B cell (primary cell): ENCODE measurements at regions not wholly inside any gene's neighbourhood (a gene's known extent, or its start where the extent isn't known, plus 50 kb on each side); places are given as distances from the start of the nearest gene placed in this dataset.

ENCODE experiments used
- ATAC-seq: fragments of 200-7000 bp; cut with Tn5 transposase; one replicate; pipeline ENCODE4 v1.10.0; 2021; ENCODE audit warnings: low read depth, mild to moderate bottlenecking, moderate number of reproducible peaks, moderate library complexity
- CTCF ChIA-PET: fragments of 350-600 bp; sonication (Branson Sonifier 250); formaldehyde crosslinking; loops from one replicate; lab custom pipeline; 2021; ENCODE audit warnings: antibody characterized with exemption, inconsistent platforms; lab: Charles Lee
- POLR2A ChIA-PET: fragments of 350-600 bp; sonication (Branson Sonifier 250); formaldehyde crosslinking; loops from one replicate; lab custom pipeline; 2021; ENCODE audit warnings: antibody characterized with exemption; lab: Charles Lee
- DNase-seq: peaks from one replicate; pipeline ENCODE4 v3.0.0; 2013
- H2AFZ ChIP-seq: 2 replicates; pipeline ENCODE4 v1.6.1; 2012; ENCODE audit warnings: mild to moderate bottlenecking, low read depth, low read length; ENCODE audit not compliant: insufficient read depth, poor library complexity, severe bottlenecking
- H3K27ac ChIP-seq, 2 donors: 1 replicate in 1 of 2; 2 replicates in 1 of 2; pipeline ENCODE4 v1.5.1; 2012 to 2013; ENCODE audit warnings: low read length in 2 of 2, mild to moderate bottlenecking in 2 of 2, moderate library complexity in 1 of 2
- H3K27me3 ChIP-seq, 4 experiments: fragments of 200-600 bp in 1 of 4; sonication (generic) in 1 of 4; replicated peaks in 1 of 4; 1 replicate in 2 of 4; 2 replicates in 2 of 4; pipeline versions ENCODE4 v1.6.1 to v1.7.0; 2013 to 2016; ENCODE audit warnings: low read length in 3 of 4, mild to moderate bottlenecking in 2 of 4, mixed read lengths in 1 of 4, moderate library complexity in 1 of 4; ENCODE audit not compliant: insufficient read depth in 4 of 4, control insufficient read depth in 3 of 4; ENCODE audit errors: control extremely low read depth in 1 of 4
- H3K36me3 ChIP-seq, 2 experiments: replicated peaks in 1 of 2; 1 replicate in 1 of 2; 2 replicates in 1 of 2; pipeline versions ENCODE4 v1.6.1 to v1.7.1; 2013; ENCODE audit warnings: low read length in 1 of 2; ENCODE audit not compliant: insufficient read depth in 2 of 2, control insufficient read depth in 1 of 2; ENCODE audit errors: control extremely low read depth in 1 of 2, extremely low read depth in 1 of 2
- H3K4me1 ChIP-seq, 2 donors: fragments of 200-600 bp in 1 of 2; sonication (generic) in 1 of 2; 1 replicate in 1 of 2; 2 replicates in 1 of 2; pipeline versions ENCODE4 v1.5.1 to v1.6.1; 2013 to 2017; ENCODE audit warnings: low read length in 2 of 2; ENCODE audit not compliant: control insufficient read depth in 2 of 2, insufficient read depth in 2 of 2
- H3K4me2 ChIP-seq: replicated peaks from 2 replicates; pipeline ENCODE3; 2012; ENCODE audit warnings: mild to moderate bottlenecking, low read depth, low read length; ENCODE audit not compliant: poor library complexity, severe bottlenecking
- H3K4me3 ChIP-seq, 5 experiments: fragments of 200-600 bp in 1 of 5; sonication (generic) in 1 of 5; 1 replicate in 3 of 5; 2 replicates in 2 of 5; pipeline versions ENCODE4 v1.5.1 to v1.7.0; 2011 to 2016; ENCODE audit warnings: low read length in 4 of 5, mild to moderate bottlenecking in 4 of 5, low read depth in 2 of 5, control low read depth in 1 of 5, moderate library complexity in 1 of 5; ENCODE audit not compliant: insufficient read depth in 1 of 5; ENCODE audit errors: control extremely low read depth in 1 of 5, extremely low read depth in 1 of 5
- H3K79me2 ChIP-seq: fragments of 200-600 bp; sonication (generic); one replicate; pipeline ENCODE4 v1.6.0; 2016; ENCODE audit warnings: low read length; ENCODE audit not compliant: control insufficient read depth, insufficient read depth
- H3K9ac ChIP-seq: fragments of 200-600 bp; sonication (generic); 2 replicates; pipeline ENCODE4 v1.6.1; 2017; ENCODE audit warnings: mild to moderate bottlenecking, low read length, moderate library complexity
- H3K9me3 ChIP-seq, 3 donors: one replicate each; pipeline versions ENCODE4 v1.6.1 to v1.7.1; 2013; ENCODE audit warnings: low read length in 2 of 3; ENCODE audit not compliant: control insufficient read depth in 2 of 3, insufficient read depth in 1 of 3; ENCODE audit errors: control extremely low read depth in 1 of 3
- H4K20me1 ChIP-seq: 2 replicates; pipeline ENCODE4 v1.6.0; 2012; ENCODE audit warnings: mild to moderate bottlenecking, low read length; ENCODE audit not compliant: insufficient read depth, control insufficient read depth, poor library complexity, severe bottlenecking
- H3K27ac Mint-ChIP-seq: one replicate; pipeline ENCODE4 v1.8.0; 2021; ENCODE audit warnings: mixed read lengths
- H3K27me3 Mint-ChIP-seq: one replicate; pipeline ENCODE4 v1.8.0; 2021; ENCODE audit warnings: mixed read lengths
- H3K4me1 Mint-ChIP-seq: one replicate; pipeline ENCODE4 v1.8.0; 2021; ENCODE audit warnings: mixed read lengths
- H3K4me3 Mint-ChIP-seq: one replicate; pipeline ENCODE4 v1.8.0; 2021; ENCODE audit warnings: mixed read lengths
- H3K9me3 Mint-ChIP-seq: one replicate; pipeline ENCODE4 v1.8.0; 2022; ENCODE audit warnings: mixed read lengths; ENCODE audit not compliant: insufficient read depth
- EZH2 ChIP-seq: IDR thresholded peaks from 2 replicates; pipeline ENCODE4 v1.6.1; 2012; ENCODE audit warnings: borderline replicate concordance, low read depth, mild to moderate bottlenecking, moderate library complexity, low read length; ENCODE audit not compliant: insufficient read depth, poor library complexity, severe bottlenecking
- WGBS: methylation state at CpG from one replicate; pipeline ENCODE4 v1.1.5; 2013; ENCODE audit warnings: missing lambda C conversion rate; ENCODE audit not compliant: insufficient coverage; 5-methylcytosine and 5-hydroxymethylcytosine counted together
- intact Hi-C: fragments of 100-400 bp; cut with micrococcal nuclease; formaldehyde crosslinking; loops from one replicate; pipeline ENCODE4 v1.10.0; 2022
- TF ChIP-seq, protein P1 (sequence below): fragments of 200-600 bp; IDR thresholded peaks from one replicate; pipeline ENCODE4 v1.8.0; 2022; ENCODE audit warnings: antibody characterized with exemption, mild to moderate bottlenecking

DNA sequence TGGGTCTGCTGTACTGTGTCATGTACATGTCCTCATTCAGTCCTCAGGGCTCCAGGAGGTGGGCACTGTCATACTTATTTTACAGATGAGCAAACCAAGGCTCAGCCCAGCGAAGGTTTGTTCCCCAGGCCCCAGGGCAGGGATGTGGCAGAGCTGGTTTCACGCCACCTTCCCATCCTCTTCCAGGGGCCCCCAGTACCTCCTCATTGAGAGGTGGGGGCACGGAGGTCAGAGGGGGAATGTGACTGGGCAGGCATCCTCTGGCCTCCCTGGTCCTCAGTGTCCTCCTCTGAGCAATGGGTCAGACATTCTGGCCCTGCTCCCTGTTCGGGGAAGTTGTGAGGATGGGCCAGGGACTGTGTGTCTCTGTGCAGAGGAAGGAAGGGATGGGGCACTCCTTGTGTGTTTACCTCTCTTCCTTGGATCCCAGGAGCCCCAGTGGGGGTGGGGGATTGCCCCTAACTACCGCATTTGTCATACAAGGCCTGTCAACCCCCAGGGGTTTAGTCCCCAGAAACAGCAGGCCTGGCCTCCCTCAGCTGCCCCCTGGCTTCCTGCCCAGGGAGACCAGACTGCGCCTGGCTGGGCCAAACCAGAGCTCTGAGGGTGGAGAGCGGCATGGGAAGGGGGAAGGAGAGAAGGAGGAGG, 65.9 kb upstream of the LCTL start:
- H3K4me2 ChIP-seq: no peak overlapping the region
- no peaks in the 10 kb centered on the region for H3K9me3 ChIP-seq
- CTCF ChIA-PET: interaction anchor here (0.7 kb wide), 1 partner anchor 13 kb away, joined by 3 read pairs; no protein-coding TSS in a partner anchor
- no peak overlapping the region for H3K4me3 Mint-ChIP-seq
- H3K4me3 ChIP-seq: no peak overlapping the region
- 84% methylated on average over 5 of the region's 7 CpGs for WGBS
- H3K36me3 ChIP-seq: no peaks in the 10 kb centered on the region
- no peaks in the 10 kb centered on the region for H3K4me1 ChIP-seq
- H3K27me3 Mint-ChIP-seq: no peaks in the 10 kb centered on the region
- H3K79me2 ChIP-seq: no peaks in the 10 kb centered on the region
- intact Hi-C loops: no loop called here
- ATAC-seq (no peak), DNase-seq (no peak)
- TF ChIP-seq, protein P1, sequence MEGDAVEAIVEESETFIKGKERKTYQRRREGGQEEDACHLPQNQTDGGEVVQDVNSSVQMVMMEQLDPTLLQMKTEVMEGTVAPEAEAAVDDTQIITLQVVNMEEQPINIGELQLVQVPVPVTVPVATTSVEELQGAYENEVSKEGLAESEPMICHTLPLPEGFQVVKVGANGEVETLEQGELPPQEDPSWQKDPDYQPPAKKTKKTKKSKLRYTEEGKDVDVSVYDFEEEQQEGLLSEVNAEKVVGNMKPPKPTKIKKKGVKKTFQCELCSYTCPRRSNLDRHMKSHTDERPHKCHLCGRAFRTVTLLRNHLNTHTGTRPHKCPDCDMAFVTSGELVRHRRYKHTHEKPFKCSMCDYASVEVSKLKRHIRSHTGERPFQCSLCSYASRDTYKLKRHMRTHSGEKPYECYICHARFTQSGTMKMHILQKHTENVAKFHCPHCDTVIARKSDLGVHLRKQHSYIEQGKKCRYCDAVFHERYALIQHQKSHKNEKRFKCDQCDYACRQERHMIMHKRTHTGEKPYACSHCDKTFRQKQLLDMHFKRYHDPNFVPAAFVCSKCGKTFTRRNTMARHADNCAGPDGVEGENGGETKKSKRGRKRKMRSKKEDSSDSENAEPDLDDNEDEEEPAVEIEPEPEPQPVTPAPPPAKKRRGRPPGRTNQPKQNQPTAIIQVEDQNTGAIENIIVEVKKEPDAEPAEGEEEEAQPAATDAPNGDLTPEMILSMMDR: no peak
- TF ChIP-seq EZH2: no peak
- no peak overlapping the region for H3K9ac ChIP-seq
- no peak overlapping the region for H2AFZ ChIP-seq
- POLR2A ChIA-PET: no interaction called here
- H3K4me1 Mint-ChIP-seq: no peaks in the 10 kb centered on the region
- no peaks in the 10 kb centered on the region for H3K27me3 ChIP-seq
- H3K27ac Mint-ChIP-seq: no peak overlapping the region
- H3K27ac ChIP-seq: no peak overlapping the region
- H4K20me1 ChIP-seq: no peaks in the 10 kb centered on the region
- no peaks in the 10 kb centered on the region for H3K9me3 Mint-ChIP-seq

DNA sequence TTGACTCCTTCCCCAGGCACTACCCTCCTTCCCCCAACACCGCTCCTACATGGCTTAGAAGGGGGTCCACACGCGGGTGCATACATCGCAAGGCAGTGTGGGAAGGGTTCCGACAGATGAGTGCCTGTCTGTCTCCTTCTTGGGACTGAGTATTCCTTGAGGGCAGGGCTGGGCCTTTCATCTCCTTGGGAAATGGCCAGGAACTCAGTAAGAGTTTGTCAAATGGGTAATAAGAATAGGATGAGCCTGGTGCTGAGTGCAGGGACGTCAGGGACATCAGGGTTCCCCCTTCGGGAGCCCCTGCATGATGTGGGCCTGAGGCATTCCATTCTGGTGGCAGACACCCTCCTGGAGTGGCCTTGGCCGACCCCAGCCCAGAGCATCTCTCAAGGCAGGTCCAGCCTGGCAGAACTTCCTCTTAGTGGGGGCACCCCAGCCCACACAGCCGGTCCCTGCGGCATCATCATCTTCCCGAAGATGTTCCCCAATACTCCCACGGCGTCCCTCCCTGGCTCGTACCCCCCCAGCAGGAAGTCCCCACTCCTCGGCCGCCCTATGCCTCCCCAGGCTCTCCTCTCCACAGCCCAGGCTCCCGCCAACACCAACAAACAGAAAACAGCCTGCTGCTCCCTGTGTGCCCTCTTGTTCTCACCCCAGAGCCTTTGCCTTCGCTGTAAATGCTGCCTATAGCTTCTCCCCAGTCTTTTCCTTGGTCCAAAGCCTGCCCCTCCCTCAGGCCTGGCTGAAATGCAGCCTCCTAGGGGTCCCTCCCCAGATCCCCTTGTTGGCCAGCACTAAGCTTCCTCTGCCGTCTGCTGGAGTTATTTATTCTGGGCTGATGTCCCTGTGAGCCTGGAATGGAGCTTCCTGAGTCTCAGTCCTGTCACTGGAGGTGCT, 67.5 kb upstream of the LCTL start:
- Histone ChIP-seq H3K4me2 (no peak overlapping the region), H3K9ac (no peak overlapping the region), H3K27ac (no peak overlapping the region), H3K27me3 (no peaks in the 10 kb centered on the region), H4K20me1 (no peaks in the 10 kb centered on the region), H3K36me3 (no peaks in the 10 kb centered on the region), H3K79me2 (no peaks in the 10 kb centered on the region), H2AFZ (no peak overlapping the region), H3K4me3 (no peak overlapping the region), H3K9me3 (no peaks in the 10 kb centered on the region), H3K4me1 (no peaks in the 10 kb centered on the region)
- no peak for DNase-seq
- WGBS: 74% methylated on average over 18 of the region's 19 CpGs
- TF ChIP-seq EZH2: no peak
- TF ChIP-seq, protein P1: no peak
- POLR2A ChIA-PET: no interaction called here
- Mint-ChIP-seq H3K27ac (no peak overlapping the region), H3K9me3 (no peaks in the 10 kb centered on the region), H3K4me1 (no peaks in the 10 kb centered on the region), H3K27me3 (no peaks in the 10 kb centered on the region), H3K4me3 (no peak overlapping the region)
- CTCF ChIA-PET: interaction anchor here (3.0 kb wide), 1 partner anchor 15 kb away, joined by 8 read pairs; no protein-coding TSS in a partner anchor
- intact Hi-C loops: no loop called here
- no peak for ATAC-seq
